Hematopoietic multipotent progenitor cell treated with erythropoietin and hydrocortisone succinate and interleukin-3 and kit ligand, for 8 days (in vitro differentiated cells): ENCODE measurements at regions not wholly inside any gene's neighbourhood (a gene's known extent, or its start where the extent isn't known, plus 50 kb on each side); places are given as distances from the start of the nearest gene placed in this dataset.
A peak's percentile ranks its signal among the peaks of the same experiment; 100 is the strongest.

ENCODE experiments used
- DNase-seq: peaks from one replicate; pipeline ENCODE4 v3.0.0-alpha.2; 2015

DNA sequence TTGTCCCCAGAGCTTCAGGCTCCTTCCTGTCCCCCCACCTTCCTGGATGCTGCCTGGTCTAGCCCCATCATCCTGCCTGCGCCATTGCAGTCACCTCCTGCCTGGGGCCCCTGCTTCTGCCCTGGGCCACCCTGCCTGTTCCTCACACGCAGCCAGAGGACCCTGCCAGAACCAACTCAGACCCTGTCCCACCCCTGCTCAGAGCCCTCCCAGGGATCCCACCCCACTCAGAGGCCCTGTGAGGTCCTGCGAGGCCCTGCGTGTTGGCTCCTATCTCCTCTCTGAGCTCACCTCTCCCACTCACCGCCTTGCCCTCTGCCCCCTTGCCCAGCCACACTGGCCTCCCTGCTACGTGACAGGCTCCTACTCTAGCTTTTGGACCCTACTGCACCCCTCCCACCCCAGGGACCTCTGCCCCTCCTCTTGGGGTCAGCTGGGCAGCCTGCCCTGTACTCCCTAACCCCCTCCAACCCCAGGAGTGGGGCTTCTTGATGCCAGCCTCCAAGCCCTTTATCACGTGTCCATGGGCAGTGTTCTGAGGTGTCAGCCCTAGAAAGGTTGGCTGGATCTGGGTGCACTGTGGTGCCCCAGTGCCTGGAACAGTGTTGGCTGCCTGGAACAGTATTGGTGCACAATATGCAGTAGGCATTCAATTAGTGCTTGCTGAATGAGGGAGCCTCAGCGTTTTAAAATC lies 68.3 kb downstream of the CEBPB start:
- DNase-seq = no peak

DNA sequence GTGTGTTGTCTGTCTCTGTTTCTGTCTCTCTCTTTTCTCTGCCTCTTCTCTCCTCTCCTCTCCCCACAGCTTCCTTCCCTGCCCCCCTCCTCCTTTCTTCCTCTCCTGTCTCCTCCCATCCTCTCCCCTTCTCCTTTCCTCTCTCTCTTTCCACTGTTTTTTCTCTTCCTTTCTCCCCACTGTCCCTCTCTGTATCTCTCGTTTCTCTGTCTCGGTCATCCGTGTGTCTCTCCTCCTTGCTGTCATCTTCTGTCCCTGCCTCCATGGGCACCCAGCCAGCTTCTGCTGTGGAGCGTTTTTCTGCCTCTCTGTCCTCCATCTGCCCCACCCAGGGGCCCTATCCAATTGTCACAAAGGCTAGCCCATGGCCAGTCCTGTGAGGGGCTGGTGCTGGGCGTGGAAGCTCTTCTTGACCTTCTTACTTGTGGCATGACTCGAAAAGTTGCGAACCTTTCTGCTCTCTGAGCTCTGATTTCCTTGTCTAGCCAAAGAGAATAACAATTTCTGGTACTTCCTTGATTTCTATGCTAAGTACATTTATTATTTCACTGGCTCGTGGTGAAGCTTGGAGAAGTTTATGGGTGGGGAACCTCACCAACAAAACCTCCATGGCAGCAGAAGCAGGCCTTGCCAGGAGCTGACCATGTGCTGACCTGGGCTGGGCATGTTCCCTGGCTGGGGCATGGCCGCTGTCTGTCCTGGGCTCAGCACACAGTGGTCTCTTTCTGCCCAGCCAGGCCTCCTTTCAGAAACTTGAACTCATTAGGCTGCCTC lies 69.3 kb downstream of the CEBPB start:
- DNase-seq = peak; percentile 62

DNA sequence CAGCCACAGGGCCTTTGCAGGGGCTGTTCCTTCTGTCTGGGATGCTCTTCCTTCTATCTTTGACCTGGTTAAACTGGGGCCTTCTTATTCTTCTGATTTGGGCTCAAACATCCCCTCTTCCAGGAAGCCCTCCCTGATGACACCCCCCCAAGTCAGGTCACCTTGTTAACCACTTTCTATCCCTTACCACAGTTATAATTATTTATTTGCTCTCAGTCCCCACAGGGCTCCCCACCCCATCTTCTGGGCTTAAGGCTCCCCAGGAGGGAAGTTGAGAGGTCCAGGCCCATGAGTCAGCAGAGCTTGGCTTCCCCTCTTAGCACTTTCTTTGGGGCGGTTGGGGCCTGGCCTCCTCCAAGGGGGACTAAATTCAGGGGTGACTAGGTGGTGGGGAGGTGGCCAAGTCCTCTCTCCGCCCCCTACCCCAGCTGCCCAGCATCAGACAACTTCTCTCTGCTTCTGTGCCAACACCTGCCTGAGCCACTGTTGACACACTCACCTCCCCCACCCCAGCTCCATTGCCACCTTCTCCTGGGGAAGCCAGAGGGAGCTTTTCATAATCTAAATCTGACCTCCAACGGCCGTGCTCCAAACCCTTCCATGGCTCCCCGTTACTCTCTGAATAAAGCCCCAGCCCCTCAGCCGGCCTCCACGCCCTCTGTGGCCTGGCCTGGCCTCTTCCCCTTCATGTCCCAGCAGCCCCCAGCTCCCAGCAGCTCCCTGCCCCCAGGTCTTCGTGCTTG lies 70.0 kb downstream of the CEBPB start:
- DNase-seq = no peak

DNA sequence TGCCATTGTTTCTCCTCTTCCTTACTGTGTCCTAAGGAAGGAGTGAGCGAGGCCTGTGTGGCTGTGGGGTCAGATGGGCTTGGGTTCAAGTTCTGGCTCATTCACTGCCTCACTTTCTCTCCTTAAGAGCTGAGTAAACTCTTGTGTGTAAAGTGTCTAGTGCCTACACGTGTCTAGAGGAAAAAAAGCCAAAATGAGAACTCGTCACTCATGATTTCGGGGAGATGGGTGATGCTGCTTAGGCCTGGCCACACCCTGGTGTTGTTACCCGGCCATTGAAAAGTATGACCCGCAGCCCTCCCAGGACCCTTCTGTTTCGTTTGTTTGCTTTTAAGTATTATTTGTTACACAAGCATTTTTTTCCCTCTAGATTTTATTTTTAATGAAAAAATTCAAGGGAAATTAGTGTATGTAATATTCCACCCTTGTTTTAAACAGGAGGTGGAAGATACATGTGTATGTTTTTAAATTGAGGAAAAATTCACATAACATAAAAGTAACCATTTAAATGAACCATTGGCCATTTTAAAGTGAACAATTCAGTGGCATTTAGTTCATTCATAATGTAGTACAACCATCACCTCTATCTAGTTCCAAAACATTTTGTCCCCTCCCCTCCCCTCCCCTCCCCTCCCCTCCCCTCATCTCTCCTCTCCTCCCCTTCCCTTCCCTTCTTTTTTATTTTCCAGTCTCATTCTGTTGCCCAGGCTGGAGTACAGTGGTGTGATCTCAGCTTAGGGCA lies 71.0 kb downstream of the CEBPB start:
- DNase-seq = no peak

DNA sequence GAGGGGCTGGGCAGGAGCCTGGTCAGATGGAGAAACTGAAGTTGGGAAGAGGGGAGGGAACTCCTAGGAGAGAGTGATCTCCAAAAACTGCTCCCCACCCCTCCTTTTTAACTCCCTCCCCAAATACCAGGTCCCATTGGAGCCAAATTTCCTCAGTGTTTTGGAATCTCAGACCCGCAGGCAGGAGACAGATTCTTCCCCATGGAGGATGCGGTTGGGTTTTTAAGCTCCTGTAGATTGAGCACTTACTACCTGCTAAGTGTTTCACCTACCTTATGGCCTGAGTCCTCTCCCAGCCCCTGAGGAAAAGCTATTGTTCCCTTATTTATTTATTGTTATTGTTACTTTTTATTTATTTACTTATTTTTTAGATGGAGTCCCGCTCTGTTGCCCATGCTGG lies 73.2 kb downstream of the CEBPB start:
- no peak for DNase-seq

DNA sequence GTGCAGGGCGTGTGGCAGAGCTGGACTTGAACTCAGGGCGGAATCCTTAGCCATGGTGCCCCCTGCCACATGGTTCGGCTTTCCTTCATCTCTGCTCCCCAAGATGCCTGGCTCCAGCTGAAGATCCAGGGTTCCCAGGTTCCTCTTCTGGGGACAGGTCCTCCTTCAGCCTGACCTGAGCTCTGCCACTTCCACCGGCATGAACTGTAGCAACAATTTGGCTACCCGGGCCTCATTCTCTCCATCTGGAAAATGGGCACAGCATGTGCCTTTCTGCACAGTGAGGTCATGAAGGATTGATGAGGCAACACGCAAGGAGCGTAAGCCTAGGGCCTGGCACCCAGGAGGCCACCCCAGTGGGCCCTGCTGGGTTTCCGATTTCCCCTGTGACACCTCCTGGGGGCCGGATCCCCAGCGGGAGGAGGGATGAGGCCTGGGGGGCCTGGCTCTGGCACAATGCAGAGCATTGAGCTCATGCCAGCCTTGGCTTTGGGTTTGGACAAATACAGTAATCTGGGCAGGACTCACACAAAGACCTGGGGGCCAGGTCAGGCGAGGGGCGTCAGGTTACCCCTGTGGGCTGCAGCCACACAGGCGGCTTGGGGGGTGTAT lies 74.0 kb downstream of the CEBPB start:
- DNase-seq = no peak

DNA sequence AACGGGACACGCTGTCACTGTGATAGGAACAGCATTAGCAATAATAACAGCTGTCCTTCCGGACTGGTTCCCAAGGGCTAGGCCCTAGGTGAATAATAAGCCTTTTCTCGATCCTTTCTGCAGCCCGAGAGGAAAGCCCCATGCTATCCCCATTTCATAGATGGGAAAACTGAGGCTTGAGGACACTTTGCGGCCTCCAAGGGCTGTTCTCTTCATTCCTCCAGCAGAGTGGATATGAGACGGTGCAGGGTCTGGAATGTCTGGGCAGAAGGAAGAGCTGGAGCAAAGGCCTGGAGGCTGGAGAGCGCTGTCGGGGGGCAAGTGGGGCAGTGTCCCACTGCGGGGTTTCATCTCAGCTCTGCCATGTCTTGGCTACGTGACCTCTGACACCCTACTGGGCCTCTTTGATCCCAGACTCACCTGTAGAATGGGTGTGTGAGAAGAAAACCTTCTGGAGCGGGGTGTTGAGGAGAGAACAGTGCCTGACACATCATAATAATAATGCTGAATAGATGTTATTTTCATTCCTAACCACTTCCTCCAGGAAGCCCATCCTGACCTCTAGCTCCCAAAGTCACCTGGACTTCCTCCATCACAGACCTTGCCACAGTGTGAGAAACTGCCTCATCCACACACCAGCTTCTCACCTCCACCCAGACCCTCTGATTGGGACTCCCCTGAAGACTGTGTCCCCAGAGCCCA lies 74.8 kb downstream of the CEBPB start:
- no peak for DNase-seq

DNA sequence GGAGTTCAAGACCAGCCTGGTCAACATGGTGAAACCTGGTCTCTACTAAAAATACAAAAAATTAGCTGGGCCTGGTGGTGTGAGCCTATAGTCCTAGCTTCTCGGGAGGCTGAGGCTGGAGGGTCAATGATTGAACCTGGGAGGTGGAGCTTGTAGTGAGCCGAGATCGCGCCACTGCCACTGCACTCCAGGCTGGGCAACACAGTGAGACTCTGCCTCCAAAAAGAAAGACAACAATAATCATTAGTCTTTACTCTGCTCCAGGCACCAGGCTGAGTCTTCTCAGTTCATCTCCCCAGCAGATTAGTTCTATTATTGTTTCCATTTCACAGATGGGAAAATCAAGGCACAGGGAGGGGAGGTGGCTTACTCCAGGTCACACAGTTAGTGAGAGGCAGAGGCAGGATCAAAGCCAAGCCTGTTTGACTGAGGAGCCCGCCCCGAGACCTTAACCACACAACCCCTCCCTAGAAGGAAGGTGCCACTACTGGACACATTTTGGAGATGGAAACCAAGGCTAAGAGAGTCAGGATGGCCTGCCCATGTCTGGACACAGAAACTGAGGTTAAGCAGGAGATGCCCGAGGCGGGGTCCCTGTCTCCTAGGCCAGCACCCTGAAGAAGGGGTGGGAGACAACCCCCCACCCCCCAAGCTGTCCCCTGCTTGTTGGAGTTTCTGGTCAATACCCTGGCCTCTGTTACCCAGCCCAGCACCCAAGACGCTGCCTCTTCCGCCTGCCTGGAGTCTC lies 75.8 kb downstream of the CEBPB start:
- DNase-seq = no peak

DNA sequence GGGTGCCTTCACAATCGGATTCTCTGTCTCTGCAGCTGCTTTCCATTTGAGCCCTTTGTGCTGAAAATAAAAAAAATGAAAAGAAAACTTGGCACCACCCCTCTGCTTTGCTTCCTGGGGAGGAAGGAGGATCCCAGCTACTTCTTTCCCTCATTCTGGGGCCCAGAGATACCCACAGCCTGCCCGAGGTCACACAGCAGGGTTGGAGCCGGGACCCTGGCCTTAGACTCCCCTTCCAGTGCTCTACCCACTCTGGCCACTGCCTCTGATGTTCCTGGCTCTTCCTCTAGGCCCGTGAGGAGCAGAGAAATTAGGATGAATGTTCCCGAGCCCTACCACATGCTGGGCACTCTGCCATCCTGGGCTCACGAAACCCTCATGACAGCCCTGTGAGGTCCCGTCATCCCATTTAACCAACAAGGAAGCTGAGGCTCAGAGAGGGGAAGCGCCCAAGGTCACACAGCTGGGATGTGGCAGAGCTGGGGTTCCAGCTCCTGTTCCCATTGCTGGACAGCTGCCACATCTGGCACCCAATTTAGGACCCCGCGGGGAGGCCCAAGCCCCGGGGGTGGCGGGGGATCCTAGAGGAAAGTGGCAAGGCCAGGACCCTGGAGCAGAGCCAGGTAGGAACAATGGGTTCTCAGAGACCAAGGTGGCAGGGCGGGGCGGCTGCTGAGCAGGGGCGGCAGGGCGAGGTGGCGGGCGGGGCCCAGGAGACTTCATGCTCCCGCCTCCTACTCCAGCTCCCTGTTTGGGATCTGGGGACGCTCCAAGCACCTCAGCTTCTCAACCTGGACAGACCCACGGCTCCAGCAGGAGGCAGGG lies 76.6 kb downstream of the CEBPB start:
- DNase-seq = no peak

DNA sequence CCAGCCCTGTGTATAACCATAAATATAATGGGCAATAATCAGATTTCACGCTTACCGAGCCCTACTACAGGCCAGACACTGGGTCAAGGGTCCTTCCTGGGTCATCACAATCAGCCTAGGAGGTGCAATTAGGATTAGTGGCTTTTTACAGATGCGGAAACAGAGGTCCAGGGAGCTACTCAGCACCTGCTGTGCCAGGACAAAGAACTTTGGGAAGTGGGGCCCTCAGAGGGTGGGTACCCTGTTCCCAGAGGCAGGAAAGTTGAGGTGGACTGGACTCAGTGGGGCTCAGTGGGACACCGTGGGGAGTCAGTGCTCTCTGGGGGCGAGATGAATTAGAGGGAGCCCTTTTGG lies 77.2 kb downstream of the CEBPB start:
- DNase-seq = no peak

DNA sequence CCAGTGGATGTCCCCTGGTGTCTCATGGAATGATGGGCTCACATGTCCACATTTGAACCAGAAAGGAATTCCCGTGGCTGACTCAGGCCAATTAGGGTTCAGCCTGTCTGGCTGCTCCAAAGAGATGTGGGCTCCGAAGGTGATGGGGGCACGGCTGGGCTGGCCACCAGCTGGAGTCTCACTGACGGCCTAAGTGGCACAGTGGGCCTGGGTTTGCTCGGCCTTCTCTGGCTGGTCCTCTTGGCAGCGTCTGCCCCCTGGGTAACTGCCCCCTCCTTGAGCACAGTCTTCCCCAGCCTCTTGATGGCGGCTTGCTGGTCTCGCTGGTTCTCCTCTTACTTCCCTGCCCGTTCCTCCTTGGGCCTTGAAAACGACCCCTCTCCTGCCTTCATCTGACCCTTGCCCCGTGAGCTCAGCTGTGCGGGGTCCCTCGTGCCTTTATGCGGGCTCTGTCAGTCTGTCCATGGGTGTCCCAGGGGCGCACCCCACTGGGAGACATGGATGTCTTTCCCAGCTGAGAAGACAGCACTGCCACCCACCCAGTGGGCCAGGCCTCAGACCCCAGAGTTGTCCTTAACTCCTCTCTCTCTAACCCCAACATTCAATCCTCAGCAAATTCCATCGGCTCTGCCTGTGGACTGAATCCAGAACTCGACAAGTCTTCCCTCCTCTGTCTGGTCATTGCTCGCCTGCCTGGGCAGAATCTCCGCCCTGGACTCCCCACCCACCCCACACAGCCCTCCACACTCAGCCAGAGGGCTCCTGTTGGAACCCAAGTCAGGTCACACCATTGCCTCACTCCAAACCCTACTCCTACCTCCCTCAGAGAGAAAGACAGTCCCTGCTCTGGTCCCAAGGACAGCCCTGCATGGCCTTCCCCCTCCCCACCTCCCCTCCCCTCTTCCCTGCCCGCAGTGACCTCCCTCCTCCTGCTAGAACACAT lies 78.7 kb downstream of the CEBPB start:
- no peak for DNase-seq

DNA sequence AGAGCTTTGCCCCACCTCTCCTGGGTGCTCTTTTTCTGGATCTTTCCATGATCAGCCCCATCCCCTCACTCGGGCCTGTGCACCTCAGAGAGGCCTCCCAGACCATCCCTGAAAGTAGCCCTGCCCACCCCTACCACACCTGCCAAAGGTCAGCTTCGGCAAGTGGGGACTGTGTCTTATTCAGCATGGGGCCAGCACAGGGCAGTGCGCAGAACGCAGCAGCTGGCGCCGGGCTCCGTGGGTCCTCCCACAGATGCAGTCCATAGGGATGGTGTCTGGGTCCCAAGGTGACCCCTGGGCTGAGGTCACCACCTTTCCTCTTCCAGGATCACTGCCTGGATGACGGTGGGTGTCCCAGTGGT lies 79.4 kb downstream of the CEBPB start:
- no peak for DNase-seq

DNA sequence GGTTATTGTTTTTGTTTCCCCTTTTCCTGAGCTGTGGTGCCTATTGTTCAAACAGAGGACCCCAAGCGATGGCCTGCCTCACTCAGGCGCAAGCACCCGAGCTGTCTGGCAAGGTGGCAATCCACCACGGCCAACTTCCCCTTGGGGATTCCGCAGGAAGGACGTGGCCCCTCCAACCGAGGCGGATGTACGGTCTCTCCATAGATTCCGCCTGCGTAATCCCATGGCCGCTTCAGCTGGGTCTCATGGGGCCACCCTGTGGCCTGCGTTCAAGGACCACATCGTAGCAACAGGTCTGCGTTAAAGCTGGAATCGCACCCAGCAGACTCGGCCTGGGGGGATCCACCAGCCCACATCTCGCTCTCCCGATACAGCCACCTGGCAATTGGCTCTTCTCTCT lies 79.9 kb downstream of the CEBPB start:
- no peak for DNase-seq

DNA sequence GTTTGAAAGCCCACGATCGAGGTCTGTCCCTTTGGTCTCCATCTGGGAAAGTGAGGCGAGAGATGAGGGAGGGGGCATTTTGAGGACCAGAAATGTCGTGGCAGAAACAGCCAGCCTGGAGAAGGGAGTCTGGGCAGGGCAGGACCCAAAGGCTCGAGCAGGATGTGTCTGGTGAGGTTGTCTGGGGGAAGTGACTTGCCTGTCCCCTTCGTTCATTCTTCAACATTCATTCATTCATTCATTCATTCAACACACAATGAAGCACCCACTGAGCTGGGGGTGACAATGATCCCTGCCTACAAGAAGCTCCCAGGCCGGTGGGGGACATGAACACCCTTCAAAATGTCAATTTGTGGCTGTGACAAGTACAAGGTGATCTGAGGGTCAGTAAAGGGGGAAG lies 80.5 kb downstream of the CEBPB start:
- no peak for DNase-seq

DNA sequence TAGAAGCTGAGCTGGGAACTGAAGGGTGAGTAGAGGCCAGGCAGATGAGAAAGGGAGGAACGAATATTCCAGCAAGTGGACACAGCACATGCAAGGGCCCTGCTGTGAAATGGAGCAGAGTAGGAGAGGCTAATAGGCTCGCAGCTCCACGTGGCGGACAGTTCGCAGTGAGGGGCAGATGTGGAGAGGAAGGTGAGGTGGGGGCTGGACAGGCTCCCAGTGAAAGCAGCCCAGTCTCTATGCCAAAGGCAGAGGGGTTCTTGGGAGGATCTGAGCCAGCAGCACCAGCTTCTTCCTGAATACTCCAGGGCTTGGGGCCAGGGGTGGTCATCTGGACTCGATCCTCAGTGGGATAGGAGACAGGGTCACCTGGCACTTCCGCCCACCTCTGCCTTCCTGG lies 81.0 kb downstream of the CEBPB start:
- DNase-seq = no peak

DNA sequence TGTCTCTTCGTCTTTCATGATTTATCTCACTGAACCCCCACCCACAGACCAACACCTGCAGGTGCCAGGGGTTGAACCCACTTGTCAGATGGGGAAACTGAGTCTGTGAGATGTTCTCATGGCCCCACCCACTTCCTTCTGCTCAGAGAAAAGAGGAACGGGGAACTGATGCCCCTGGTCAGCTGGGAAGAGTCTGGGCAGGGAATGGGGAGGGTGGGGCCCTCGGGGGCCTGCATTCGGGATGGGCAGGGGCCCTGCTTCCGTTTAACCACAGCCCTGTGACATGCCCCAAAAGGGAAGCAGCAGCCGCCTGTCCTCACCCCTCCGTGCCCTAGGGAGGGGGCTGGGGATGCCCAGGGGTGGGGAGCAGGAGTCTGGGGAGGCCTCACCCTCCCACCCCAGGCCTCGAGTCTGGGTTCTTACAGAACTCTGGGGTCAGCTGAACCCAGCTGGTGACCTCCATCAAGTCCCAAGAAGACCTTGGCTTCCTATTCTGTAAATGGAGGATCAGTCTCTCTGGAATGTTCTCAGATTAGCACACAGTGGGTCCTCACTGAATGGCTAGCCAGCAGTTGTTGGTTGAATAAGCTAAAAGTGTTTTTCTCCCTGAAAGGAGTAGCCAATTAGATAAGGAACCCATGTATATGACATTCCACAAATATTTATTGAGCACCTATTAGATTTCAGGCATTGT lies 81.5 kb downstream of the CEBPB start:
- no peak for DNase-seq

DNA sequence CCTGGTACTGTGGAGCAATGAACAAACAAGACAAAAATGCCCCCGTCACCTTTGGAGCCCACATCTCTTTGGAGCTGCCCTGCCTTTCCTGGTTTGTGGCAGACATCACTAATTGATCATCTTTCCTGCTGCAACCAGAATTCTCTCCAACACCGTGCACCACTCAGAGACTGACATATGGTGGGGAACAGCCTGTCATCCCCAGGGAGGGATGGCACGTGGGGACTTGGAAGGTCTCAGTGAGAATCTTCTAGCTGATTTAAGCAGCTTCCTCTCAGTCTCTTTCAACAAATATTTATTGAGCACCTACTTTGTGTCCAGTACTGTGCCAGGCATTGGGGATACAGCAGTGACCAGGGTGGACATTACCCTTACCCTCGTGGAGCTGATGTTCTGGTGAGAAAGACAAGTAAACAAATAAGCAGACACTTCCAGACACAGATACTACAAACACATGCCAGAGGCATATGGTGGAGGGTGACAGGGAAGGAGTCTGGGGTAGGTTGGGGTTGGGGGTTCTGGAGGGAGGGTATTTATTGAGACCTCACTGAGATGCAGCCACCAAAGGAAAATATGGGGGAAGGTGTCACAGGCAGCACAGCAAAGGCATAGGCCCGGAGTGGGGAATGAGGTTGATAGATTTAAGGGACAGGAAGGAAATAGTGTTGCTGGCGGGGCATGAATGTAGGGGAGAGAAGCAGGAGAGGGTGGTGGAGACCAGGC lies 82.3 kb downstream of the CEBPB start:
- no peak for DNase-seq
